NB4 (cell line): ENCODE measurements at regions not wholly inside any gene's neighbourhood (a gene's known extent, or its start where the extent isn't known, plus 50 kb on each side); places are given as distances from the start of the nearest gene placed in this dataset.

Experiments used
- CTCF ChIP-seq: IDR thresholded peaks from one replicate; pipeline ENCODE4 v1.5.1; 2012; ENCODE audit warnings: low read depth, low read length
- MYC ChIP-seq: IDR thresholded peaks from 2 replicates; pipeline ENCODE4 v1.6.1; 2011; ENCODE audit warnings: low read depth, low read length

GRCh38 chr9:113721856-113722255 is 154.3 kb upstream of the ZNF618 start:
- TF ChIP-seq CTCF: no peak
- no peak for TF ChIP-seq MYC
